ENCODE measurements at regions not wholly inside any gene's neighbourhood (a gene's known extent, or its start where the extent isn't known, plus 50 kb on each side); places are given as distances from the start of the nearest gene placed in this dataset.

DNA sequence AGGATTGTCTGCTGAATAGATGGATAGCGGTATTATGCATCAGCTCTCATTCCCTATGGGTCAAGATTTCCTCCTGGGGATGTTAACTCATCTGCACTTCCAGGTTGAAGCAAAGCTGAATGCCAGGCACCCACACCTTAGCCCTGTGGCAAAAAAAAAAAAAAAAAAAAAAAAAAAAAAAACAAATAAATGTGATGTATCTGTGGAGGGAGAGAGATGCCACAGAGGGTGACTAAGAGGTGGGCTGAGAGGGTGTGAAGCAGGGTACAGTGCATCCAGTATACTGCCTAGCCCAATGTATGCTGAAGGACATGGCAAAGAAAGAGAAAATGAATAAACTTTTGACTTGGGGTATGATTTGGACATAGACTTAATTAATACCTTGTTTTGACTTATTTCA lies 91.4 kb downstream of the COPS8 start:
- no peak overlapping the region for H3K4me3 ChIP-seq (ENCODE audit: low read length)
- peaks cover 4% of the 10 kb centered on the region for H3K9me3 ChIP-seq (ENCODE audit: control insufficient read depth, low read depth, low read length)
- H3K27me3 ChIP-seq (ENCODE audit: control insufficient read depth, insufficient read depth, low read length): no peaks in the 10 kb centered on the region
- no peak overlapping the region for H3K27ac ChIP-seq (ENCODE audit: low read length)
- H3K9ac ChIP-seq (ENCODE audit: low read length): no peak overlapping the region
- H3K4me1 ChIP-seq (ENCODE audit: control insufficient read depth, low read depth, low read length): no peaks in the 10 kb centered on the region
- H3K36me3 ChIP-seq (ENCODE audit: control insufficient read depth, low read depth, low read length): no peaks in the 10 kb centered on the region

DNA sequence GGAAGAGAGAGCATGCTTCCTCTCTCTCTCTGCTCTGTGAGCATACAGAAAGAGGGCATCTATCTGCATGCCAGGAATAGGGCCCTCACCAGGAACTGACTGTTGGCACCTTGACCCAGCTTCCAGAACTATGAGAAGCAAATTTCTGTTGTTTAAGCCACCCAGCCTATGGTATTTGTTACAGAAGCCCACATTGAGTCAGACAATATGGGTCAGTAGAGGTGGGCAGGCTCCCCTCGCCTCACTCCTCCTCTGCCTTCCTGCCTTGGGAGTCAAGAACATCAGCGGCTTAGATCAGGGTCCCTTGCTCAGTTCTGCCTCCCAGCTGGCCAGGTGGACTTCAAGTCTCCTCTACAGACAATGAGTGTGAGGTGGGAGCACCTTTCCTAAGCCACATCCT lies 92.3 kb downstream of the COPS8 start:
- Histone ChIP-seq H3K27me3 (ENCODE audit: control insufficient read depth, insufficient read depth, low read length) (no peaks in the 10 kb centered on the region), H3K27ac (ENCODE audit: low read length) (no peak overlapping the region), H3K9me3 (ENCODE audit: control insufficient read depth, low read depth, low read length) (peaks cover 4% of the 10 kb centered on the region)

DNA sequence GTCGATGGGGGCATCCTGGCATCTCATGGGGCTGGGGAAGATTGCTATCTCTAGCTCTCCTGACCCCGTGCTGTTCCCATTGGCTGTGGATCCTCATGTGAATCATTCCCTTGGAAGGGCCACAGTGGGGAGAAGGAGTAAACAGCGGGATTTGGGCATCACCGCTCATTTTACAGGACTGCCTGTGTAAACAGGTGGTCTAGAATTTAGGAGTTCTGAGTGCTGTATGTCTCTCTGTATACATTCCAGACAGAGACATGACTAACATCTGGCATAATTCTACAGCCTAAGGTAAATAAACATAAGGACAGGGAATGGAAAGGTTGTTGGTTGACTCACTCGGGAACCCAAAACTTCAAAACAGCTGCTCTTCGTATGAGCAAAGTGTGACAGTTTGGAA lies 92.7 kb downstream of the COPS8 start:
- no peaks in the 10 kb centered on the region for H3K36me3 ChIP-seq (ENCODE audit: control insufficient read depth, low read depth, low read length)
- no peaks in the 10 kb centered on the region for H3K4me1 ChIP-seq (ENCODE audit: control insufficient read depth, low read depth, low read length)
- no peak overlapping the region for H3K9ac ChIP-seq (ENCODE audit: low read length)
- peaks cover 4% of the 10 kb centered on the region for H3K9me3 ChIP-seq (ENCODE audit: control insufficient read depth, low read depth, low read length)
- H3K4me3 ChIP-seq (ENCODE audit: low read length): no peak overlapping the region
- no peaks in the 10 kb centered on the region for H3K27me3 ChIP-seq (ENCODE audit: control insufficient read depth, insufficient read depth, low read length)
- H3K27ac ChIP-seq (ENCODE audit: low read length): no peak overlapping the region

More for the DNA sequence above, 92.3 kb downstream of the COPS8 start:
- no peak overlapping the region for H3K4me3 ChIP-seq (ENCODE audit: low read length)
- H3K9ac ChIP-seq (ENCODE audit: low read length): no peak overlapping the region
- H3K36me3 ChIP-seq (ENCODE audit: control insufficient read depth, low read depth, low read length): no peaks in the 10 kb centered on the region
- H3K4me1 ChIP-seq (ENCODE audit: control insufficient read depth, low read depth, low read length): no peaks in the 10 kb centered on the region

DNA sequence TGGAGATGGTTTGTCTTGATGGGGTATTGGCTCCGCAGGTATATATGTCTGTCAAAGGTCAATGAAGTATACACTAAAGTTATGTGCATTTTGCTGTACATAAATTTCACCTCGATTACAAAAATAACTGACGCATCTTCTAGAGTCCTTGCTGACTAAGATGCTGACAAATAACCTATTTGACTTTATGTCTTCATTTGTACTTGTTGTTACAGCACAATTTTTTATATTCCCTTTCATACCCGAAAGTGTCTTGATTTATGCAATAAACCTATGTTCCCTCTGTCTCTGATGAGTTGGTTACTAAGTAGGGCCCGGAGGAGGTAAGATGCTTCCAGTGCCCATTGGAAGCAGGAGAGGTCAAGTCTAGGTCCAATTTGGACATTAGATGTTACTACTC lies 93.5 kb downstream of the COPS8 start:
- H3K9me3 ChIP-seq (ENCODE audit: control insufficient read depth, low read depth, low read length): no peaks in the 10 kb centered on the region
- no peaks in the 10 kb centered on the region for H3K36me3 ChIP-seq (ENCODE audit: control insufficient read depth, low read depth, low read length)
- H3K27ac ChIP-seq (ENCODE audit: low read length): no peak overlapping the region
- no peaks in the 10 kb centered on the region for H3K27me3 ChIP-seq (ENCODE audit: control insufficient read depth, insufficient read depth, low read length)
- H3K4me3 ChIP-seq (ENCODE audit: low read length): no peak overlapping the region
- no peak overlapping the region for H3K9ac ChIP-seq (ENCODE audit: low read length)
- H3K4me1 ChIP-seq (ENCODE audit: control insufficient read depth, low read depth, low read length): no peaks in the 10 kb centered on the region

DNA sequence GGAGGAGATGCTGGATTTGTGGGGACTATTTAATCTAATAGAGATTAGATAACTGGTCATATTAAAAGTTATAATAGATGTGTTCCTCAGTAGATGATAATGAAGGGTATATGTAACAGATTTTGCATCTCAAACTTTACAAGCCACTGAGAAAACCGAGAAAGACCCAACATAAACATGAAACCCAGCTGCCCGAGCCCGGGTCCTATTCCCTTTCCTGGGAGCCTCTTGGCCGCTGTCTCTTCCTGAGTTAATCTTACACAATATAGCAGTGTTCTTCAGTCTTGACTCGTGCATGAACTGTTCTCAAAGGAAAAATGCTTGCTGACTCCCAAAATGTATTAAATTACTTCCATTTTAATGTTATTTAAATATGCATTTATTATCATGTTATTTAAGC lies 94.5 kb downstream of the COPS8 start:
- H3K4me1 ChIP-seq (ENCODE audit: control insufficient read depth, low read depth, low read length): no peaks in the 10 kb centered on the region
- H3K27me3 ChIP-seq (ENCODE audit: control insufficient read depth, insufficient read depth, low read length): no peaks in the 10 kb centered on the region
- no peak overlapping the region for H3K4me3 ChIP-seq (ENCODE audit: low read length)
- H3K27ac ChIP-seq (ENCODE audit: low read length): no peak overlapping the region
- no peaks in the 10 kb centered on the region for H3K9me3 ChIP-seq (ENCODE audit: control insufficient read depth, low read depth, low read length)
- no peaks in the 10 kb centered on the region for H3K36me3 ChIP-seq (ENCODE audit: control insufficient read depth, low read depth, low read length)
- no peak overlapping the region for H3K9ac ChIP-seq (ENCODE audit: low read length)

DNA sequence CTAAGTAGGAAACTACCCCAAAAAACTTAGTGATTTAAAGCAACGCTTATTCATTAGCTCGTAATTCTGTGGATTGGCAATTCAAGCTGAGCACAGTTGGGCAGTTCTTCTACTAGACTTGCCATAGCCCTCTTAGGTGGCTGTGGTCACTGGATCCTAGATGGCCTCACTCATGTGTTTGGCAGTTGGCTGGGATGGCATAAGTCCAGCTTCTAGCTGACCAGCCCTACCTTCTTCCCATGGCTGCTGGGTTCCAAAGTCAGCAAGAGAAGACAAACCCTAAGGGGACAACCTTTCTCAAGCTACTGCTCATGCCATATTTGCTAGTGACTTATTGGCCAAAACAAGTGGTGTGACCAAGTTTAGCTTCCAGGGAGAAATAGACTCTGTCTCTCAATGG lies 95.3 kb downstream of the COPS8 start:
- no peak overlapping the region for H3K27ac ChIP-seq (ENCODE audit: low read length)
- H3K9ac ChIP-seq (ENCODE audit: low read length): no peak overlapping the region
- no peaks in the 10 kb centered on the region for H3K9me3 ChIP-seq (ENCODE audit: control insufficient read depth, low read depth, low read length)
- H3K36me3 ChIP-seq (ENCODE audit: control insufficient read depth, low read depth, low read length): no peaks in the 10 kb centered on the region
- H3K4me1 ChIP-seq (ENCODE audit: control insufficient read depth, low read depth, low read length): no peaks in the 10 kb centered on the region
- no peak overlapping the region for H3K4me3 ChIP-seq (ENCODE audit: low read length)
- H3K27me3 ChIP-seq (ENCODE audit: control insufficient read depth, insufficient read depth, low read length): no peaks in the 10 kb centered on the region

DNA sequence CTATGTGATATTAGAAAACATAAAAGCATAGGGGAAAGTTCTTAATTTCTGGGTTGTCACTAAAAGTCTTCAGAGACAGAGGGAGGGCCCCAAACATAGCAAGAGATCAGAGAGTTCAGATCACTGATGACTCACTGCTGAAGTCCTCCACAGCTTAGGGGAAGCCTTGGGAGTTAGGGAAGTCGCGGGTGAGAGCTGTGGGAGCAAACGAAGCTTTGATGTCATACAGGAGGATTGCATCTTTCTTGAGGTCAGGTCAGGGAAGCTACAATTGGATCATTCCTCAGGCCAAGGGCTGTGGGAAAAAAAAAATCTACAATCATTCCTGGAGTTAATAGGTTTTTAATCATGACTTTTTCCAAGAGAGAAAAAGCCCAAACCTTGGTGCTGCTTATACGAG lies 96.2 kb downstream of the COPS8 start:
- H3K9me3 ChIP-seq (ENCODE audit: control insufficient read depth, low read depth, low read length): no peaks in the 10 kb centered on the region
- H3K9ac ChIP-seq (ENCODE audit: low read length): no peak overlapping the region
- H3K4me3 ChIP-seq (ENCODE audit: low read length): no peak overlapping the region
- no peaks in the 10 kb centered on the region for H3K4me1 ChIP-seq (ENCODE audit: control insufficient read depth, low read depth, low read length)
- H3K27ac ChIP-seq (ENCODE audit: low read length): no peak overlapping the region
- no peaks in the 10 kb centered on the region for H3K36me3 ChIP-seq (ENCODE audit: control insufficient read depth, low read depth, low read length)
- H3K27me3 ChIP-seq (ENCODE audit: control insufficient read depth, insufficient read depth, low read length): no peaks in the 10 kb centered on the region

DNA sequence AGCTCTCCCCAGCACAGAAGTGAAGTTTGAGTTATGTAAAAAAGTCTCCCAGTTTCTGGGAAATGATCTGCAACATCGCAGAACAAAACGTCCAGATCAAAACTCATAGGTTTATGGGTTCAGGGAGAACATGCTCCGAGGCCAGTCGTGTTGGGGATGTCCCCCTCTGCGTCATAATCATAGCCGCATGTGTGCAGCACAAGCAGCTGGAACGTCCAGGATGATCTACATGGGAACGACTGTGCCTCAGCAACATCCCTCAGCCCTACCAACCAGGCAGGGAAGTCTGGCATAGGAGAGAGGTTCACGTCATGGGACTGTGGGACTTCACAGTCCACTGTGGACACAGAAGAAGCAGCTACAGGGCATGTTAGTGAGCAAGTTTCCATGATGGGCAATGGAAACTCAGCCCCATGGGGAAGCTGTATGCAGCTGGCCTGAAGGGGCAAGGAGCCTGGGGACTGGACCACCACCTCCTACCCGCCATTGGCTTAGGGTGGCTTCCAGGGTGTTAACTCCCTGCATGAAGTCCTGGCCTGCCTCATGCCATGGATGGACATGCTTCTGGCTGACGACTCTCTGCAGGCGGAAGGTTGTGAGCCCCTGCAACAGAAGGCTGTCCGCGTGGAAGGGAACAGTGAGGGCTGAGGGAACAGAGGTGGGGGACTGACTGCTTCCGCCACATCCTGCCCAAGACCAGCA lies 96.9 kb downstream of the COPS8 start:
- no peak overlapping the region for H3K4me3 ChIP-seq (ENCODE audit: low read length)
- H3K4me1 ChIP-seq (ENCODE audit: control insufficient read depth, low read depth, low read length): no peaks in the 10 kb centered on the region
- H3K36me3 ChIP-seq (ENCODE audit: control insufficient read depth, low read depth, low read length): no peaks in the 10 kb centered on the region
- H3K27ac ChIP-seq (ENCODE audit: low read length): no peak overlapping the region
- no peak overlapping the region for H3K9ac ChIP-seq (ENCODE audit: low read length)
- no peaks in the 10 kb centered on the region for H3K9me3 ChIP-seq (ENCODE audit: control insufficient read depth, low read depth, low read length)
- no peaks in the 10 kb centered on the region for H3K27me3 ChIP-seq (ENCODE audit: control insufficient read depth, insufficient read depth, low read length)

DNA sequence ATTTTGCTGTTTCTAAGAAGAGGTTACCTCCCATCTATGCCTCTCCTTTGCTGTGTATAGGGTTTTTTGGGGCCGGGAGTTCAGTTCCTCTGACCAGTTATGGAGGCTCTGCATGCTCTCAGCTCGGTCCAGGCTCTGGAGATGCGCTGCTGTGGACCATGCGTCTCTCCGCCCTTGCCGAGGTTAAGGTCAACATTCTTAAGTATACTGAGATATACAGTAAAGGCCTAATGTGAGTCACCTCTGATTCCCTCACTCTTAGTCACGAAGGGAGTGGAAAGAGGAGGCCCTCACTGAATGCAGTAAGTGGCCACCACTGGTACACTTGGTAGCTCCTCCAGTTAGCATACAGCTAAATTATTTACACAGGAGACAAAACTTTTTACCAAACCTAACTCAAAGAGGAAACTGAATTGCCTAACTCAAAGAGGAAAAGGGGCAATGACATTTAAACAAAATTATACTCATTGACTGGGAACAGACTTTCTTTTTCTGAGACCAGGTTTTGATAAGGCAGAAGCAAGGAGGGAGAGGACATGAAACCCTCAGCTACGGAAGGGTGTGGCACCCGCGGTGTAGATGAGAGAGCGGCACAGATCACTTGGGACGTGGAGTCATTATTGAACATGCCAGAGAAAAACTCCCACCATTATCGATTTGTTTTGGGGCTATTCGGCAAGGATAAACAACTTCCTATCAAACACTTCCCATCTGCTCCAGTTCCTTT lies 98.7 kb downstream of the COPS8 start:
- Histone ChIP-seq H3K36me3 (ENCODE audit: control insufficient read depth, low read depth, low read length) (no peaks in the 10 kb centered on the region), H3K27me3 (ENCODE audit: control insufficient read depth, insufficient read depth, low read length) (no peaks in the 10 kb centered on the region), H3K27ac (ENCODE audit: low read length) (no peak overlapping the region), H3K9ac (ENCODE audit: low read length) (no peak overlapping the region), H3K9me3 (ENCODE audit: control insufficient read depth, low read depth, low read length) (no peaks in the 10 kb centered on the region), H3K4me1 (ENCODE audit: control insufficient read depth, low read depth, low read length) (no peaks in the 10 kb centered on the region), H3K4me3 (ENCODE audit: low read length) (no peak overlapping the region)

DNA sequence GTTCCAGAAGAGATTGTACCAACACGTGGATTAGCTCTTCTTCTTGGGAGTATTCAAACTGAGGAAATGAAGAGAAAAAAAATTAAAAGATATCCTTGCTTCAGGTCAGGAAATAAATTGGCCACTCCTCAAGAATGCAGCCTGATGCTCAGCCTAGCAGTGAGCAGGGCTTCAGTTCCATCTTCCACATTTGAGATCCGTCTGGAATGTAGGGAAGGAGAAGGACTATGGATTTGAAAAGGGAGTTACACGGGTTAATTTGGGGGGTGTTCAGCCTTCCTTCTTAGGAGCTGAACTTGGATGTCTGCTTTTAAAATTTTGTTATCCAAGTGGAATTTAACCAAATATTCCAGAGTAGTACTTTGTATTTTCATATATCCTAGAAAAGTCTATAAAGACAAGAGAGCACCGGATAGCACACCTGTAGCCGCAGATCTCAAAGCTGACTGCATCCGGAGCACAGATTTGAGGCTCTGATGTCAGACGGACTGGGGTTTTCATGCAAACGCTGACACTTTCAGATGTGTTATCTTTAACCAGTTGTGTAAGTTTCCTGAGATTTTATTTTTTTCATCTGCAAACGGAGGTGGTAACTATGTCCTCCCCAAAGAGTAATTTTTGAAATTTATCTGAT lies 99.3 kb downstream of the COPS8 start:
- Histone ChIP-seq H3K4me3 (ENCODE audit: low read length) (no peak overlapping the region), H3K36me3 (ENCODE audit: control insufficient read depth, low read depth, low read length) (no peaks in the 10 kb centered on the region), H3K4me1 (ENCODE audit: control insufficient read depth, low read depth, low read length) (no peaks in the 10 kb centered on the region), H3K27me3 (ENCODE audit: control insufficient read depth, insufficient read depth, low read length) (no peaks in the 10 kb centered on the region), H3K27ac (ENCODE audit: low read length) (no peak overlapping the region), H3K9ac (ENCODE audit: low read length) (no peak overlapping the region), H3K9me3 (ENCODE audit: control insufficient read depth, low read depth, low read length) (no peaks in the 10 kb centered on the region)

DNA sequence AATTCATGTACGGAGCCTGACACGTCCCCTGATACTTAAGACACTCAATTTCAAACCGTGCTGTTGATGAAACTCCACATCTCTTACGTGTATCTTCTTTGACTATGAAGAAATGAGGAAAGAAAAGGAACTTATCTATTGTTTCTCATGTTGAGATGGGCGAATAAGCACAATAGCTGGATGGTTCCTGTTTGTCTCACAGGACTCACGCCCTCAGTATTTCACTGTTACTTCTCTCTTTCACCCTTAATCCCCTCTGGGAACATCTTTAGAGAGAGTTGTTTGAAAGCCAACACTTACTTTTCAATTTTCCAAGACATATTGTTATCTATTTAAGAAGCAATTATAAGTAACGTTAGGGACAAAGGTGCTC lies 99.8 kb downstream of the COPS8 start:
- no peak overlapping the region for H3K27ac ChIP-seq (ENCODE audit: low read length)
- H3K9me3 ChIP-seq (ENCODE audit: control insufficient read depth, low read depth, low read length): no peaks in the 10 kb centered on the region
- no peaks in the 10 kb centered on the region for H3K27me3 ChIP-seq (ENCODE audit: control insufficient read depth, insufficient read depth, low read length)
- no peak overlapping the region for H3K4me3 ChIP-seq (ENCODE audit: low read length)
- H3K36me3 ChIP-seq (ENCODE audit: control insufficient read depth, low read depth, low read length): no peaks in the 10 kb centered on the region
- H3K9ac ChIP-seq (ENCODE audit: low read length): no peak overlapping the region
- H3K4me1 ChIP-seq (ENCODE audit: control insufficient read depth, low read depth, low read length): no peaks in the 10 kb centered on the region

DNA sequence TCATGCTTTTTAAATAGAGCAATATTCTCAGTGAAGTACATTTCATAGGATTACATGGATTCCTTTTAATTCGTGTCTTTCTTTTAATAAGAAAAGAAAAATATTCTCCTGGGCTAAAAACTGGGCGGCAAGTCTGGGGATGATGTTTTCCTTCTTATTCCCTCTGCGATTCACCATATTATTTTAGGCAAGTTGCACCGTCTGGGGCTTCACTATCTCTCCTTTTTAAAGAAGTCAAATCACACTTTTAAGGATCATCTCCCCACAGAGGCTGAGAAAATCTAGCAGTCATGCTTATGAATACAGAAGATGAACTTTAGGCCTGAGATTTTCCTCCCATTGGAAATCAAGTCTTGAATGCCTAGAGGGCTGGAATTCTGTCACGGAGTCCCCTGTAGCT lies 104.1 kb downstream of the COPS8 start:
- Histone ChIP-seq H3K9ac (ENCODE audit: low read length) (no peak overlapping the region), H3K4me3 (ENCODE audit: low read length) (no peak overlapping the region), H3K9me3 (ENCODE audit: control insufficient read depth, low read depth, low read length) (no peaks in the 10 kb centered on the region), H3K4me1 (ENCODE audit: control insufficient read depth, low read depth, low read length) (no peaks in the 10 kb centered on the region), H3K27me3 (ENCODE audit: control insufficient read depth, insufficient read depth, low read length) (no peaks in the 10 kb centered on the region), H3K36me3 (ENCODE audit: control insufficient read depth, low read depth, low read length) (no peaks in the 10 kb centered on the region), H3K27ac (ENCODE audit: low read length) (no peak overlapping the region)

All from iPS-18a (cell line).